ENCODE measurements at regions not wholly inside any gene's neighbourhood (a gene's known extent, or its start where the extent isn't known, plus 50 kb on each side); places are given as distances from the start of the nearest gene placed in this dataset.

- DNase-seq = no peak
- H3K27ac ChIP-seq (ENCODE audit: low read depth in 2 of 2, low read length in 1 of 2) = no peak overlapping the region
- no peaks in the 10 kb centered on the region for H3K9me3 ChIP-seq
- no peak overlapping the region for H3K9ac ChIP-seq
- WGBS (ENCODE audit: low lambda C conversion rate) = 20% methylated on average over 4 of the region's 4 CpGs
- H3K79me2 ChIP-seq (ENCODE audit: insufficient read depth) = no peaks in the 10 kb centered on the region
- CTCF ChIA-PET = no interaction called here
- no peaks in the 10 kb centered on the region for H3K27me3 ChIP-seq (ENCODE audit: insufficient read depth)
- H3K9me2 ChIP-seq = no peaks in the 10 kb centered on the region
- no peaks in the 10 kb centered on the region for H3F3A ChIP-seq (replicated peaks; ENCODE audit: insufficient read depth)
- H4K20me1 ChIP-seq (ENCODE audit: insufficient read depth) = no peaks in the 10 kb centered on the region
- H3K4me3 ChIP-seq (ENCODE audit: low read depth in 2 of 2, low read length in 1 of 2) = no peak overlapping the region
- H3K36me3 ChIP-seq (replicated peaks in 1 of 2; ENCODE audit: control insufficient read depth in 1 of 2, insufficient read depth in 2 of 2, low read length in 1 of 2) = no peaks in the 10 kb centered on the region
- no peak overlapping the region for H3K4me2 ChIP-seq
- POLR2A ChIA-PET = no interaction called here
- H3K4me1 ChIP-seq (ENCODE audit: control insufficient read depth in 1 of 2, insufficient read depth in 2 of 2, low read depth in 1 of 2, low read length in 1 of 2) = no peaks in the 10 kb centered on the region
- TF ChIP-seq ZBTB33 (IDR thresholded peaks at IDR 0.05; ENCODE audit: borderline replicate concordance, low read depth) = no peak
- no peak for TF ChIP-seq TCF12 (IDR thresholded peaks at IDR 0.05)
- no peak for TF ChIP-seq MEF2A (IDR thresholded peaks at IDR 0.05; ENCODE audit: borderline replicate concordance, low read depth)
- no peak for TF ChIP-seq FOXJ3 (CRISPR knock-in tag; IDR thresholded peaks at IDR 0.05)
- H2AFZ ChIP-seq (ENCODE audit: low read depth) = no peak overlapping the region
These were observed 104.5 kb downstream of the TTLL2 start for GRCh38 chr6:167429353-167429752.

GRCh38 chr6:167435209-167435728 is 110.4 kb downstream of the TTLL2 start:
- Histone ChIP-seq H3K4me3 (ENCODE audit: low read depth in 2 of 2, low read length in 1 of 2) (no peak overlapping the region), H3K4me1 (ENCODE audit: control insufficient read depth in 1 of 2, insufficient read depth in 2 of 2, low read depth in 1 of 2, low read length in 1 of 2) (no peaks in the 10 kb centered on the region), H3K79me2 (ENCODE audit: insufficient read depth) (no peaks in the 10 kb centered on the region), H3K9ac (no peak overlapping the region), H3K9me2 (no peaks in the 10 kb centered on the region), H3F3A (replicated peaks; ENCODE audit: insufficient read depth) (no peaks in the 10 kb centered on the region), H3K27me3 (ENCODE audit: insufficient read depth) (no peaks in the 10 kb centered on the region), H4K20me1 (ENCODE audit: insufficient read depth) (no peaks in the 10 kb centered on the region), H3K4me2 (no peak overlapping the region), H3K36me3 (replicated peaks in 1 of 2; ENCODE audit: control insufficient read depth in 1 of 2, insufficient read depth in 2 of 2, low read length in 1 of 2) (no peaks in the 10 kb centered on the region), H2AFZ (ENCODE audit: low read depth) (no peak overlapping the region), H3K27ac (ENCODE audit: low read depth in 2 of 2, low read length in 1 of 2) (no peak overlapping the region), H3K9me3 (0 out of 2 replicates have a peak, but pooled peaks cover 3% of the 10 kb centered on the region)
- 57% methylated on average over 15 of the region's 16 CpGs for WGBS (ENCODE audit: low lambda C conversion rate)
- ChIA-PET POLR2A (no interaction called here), CTCF (no interaction called here)
- no peak for TF ChIP-seq CTCF (IDR thresholded peaks at IDR 0.05)
- DNase-seq = no peak

- no peak for DNase-seq
- 0 out of 2 replicates have a peak, but pooled peaks cover 3% of the 10 kb centered on the region for H3K9me3 ChIP-seq
- H3K36me3 ChIP-seq (replicated peaks in 1 of 2; ENCODE audit: control insufficient read depth in 1 of 2, insufficient read depth in 2 of 2, low read length in 1 of 2) = no peaks in the 10 kb centered on the region
- POLR2A ChIA-PET = no interaction called here
- H3K27ac ChIP-seq (ENCODE audit: low read depth in 2 of 2, low read length in 1 of 2) = no peak overlapping the region
- no peaks in the 10 kb centered on the region for H4K20me1 ChIP-seq (ENCODE audit: insufficient read depth)
- no peak overlapping the region for H3K4me3 ChIP-seq (ENCODE audit: low read depth in 2 of 2, low read length in 1 of 2)
- no peak overlapping the region for H3K4me2 ChIP-seq
- no peaks in the 10 kb centered on the region for H3F3A ChIP-seq (replicated peaks; ENCODE audit: insufficient read depth)
- CTCF ChIA-PET = no interaction called here
- H3K79me2 ChIP-seq (ENCODE audit: insufficient read depth) = no peaks in the 10 kb centered on the region
- H3K4me1 ChIP-seq (ENCODE audit: control insufficient read depth in 1 of 2, insufficient read depth in 2 of 2, low read depth in 1 of 2, low read length in 1 of 2) = no peaks in the 10 kb centered on the region; a peak in 1 of 4 replicates
- H3K9me2 ChIP-seq = no peaks in the 10 kb centered on the region
- H3K9ac ChIP-seq = no peak overlapping the region
- 43% methylated on average over 5 of the region's 9 CpGs for WGBS (ENCODE audit: low lambda C conversion rate)
- no peaks in the 10 kb centered on the region for H3K27me3 ChIP-seq (ENCODE audit: insufficient read depth)
- H2AFZ ChIP-seq (ENCODE audit: low read depth) = no peak overlapping the region
- no peak for TF ChIP-seq NFIC (IDR thresholded peaks at IDR 0.05; ENCODE audit: borderline replicate concordance)
- no peak for TF ChIP-seq EZH2phosphoT487 (IDR thresholded peaks at IDR 0.05; ENCODE audit: borderline replicate concordance, low read depth)
- no peak for TF ChIP-seq REST (IDR thresholded peaks at IDR 0.05; ENCODE audit: low read depth, low read length)
- TF ChIP-seq USF1 (IDR thresholded peaks at IDR 0.05; ENCODE audit: borderline replicate concordance, low read depth) = no peak
- TF ChIP-seq CHD2 (IDR thresholded peaks at IDR 0.05; ENCODE audit: low read length, partially characterized antibody) = no peak
- TF ChIP-seq POLR2AphosphoS5 (IDR thresholded peaks at IDR 0.05; ENCODE audit: low read depth, low read length) = no peak
- no peak for TF ChIP-seq SMC3 (IDR thresholded peaks at IDR 0.05; ENCODE audit: low read depth, low read length)
- no peak for TF ChIP-seq GABPA (IDR thresholded peaks at IDR 0.05; ENCODE audit: low read depth)
These were observed 113.1 kb downstream of the TTLL2 start for GRCh38 chr6:167437888-167438484.

Data from SK-N-SH (cell line).